H9 (cell line): ENCODE measurements at regions not wholly inside any gene's neighbourhood (a gene's known extent, or its start where the extent isn't known, plus 50 kb on each side); places are given as distances from the start of the nearest gene placed in this dataset.

ENCODE experiments used
- DNase-seq: peaks from one replicate; pipeline ENCODE4 v3.0.0-alpha.2; 2017
- H2AFZ ChIP-seq: one replicate; pipeline ENCODE4 v1.6.1; 2013; ENCODE audit warnings: mild to moderate bottlenecking, low read length, control low read depth, moderate library complexity
- H2AK5ac ChIP-seq: 2 replicates; pipeline ENCODE4 v1.6.1; 2013; ENCODE audit warnings: low read length, control low read depth, mixed read lengths; ENCODE audit not compliant: insufficient read length
- H2BK120ac ChIP-seq: one replicate; pipeline ENCODE4 v1.6.1; 2013; ENCODE audit warnings: low read depth, mild to moderate bottlenecking, low read length, control low read depth, inconsistent platforms; ENCODE audit not compliant: poor library complexity, severe bottlenecking
- H2BK12ac ChIP-seq: 2 replicates; pipeline ENCODE4 v1.6.1; 2013; ENCODE audit warnings: low read length, control low read depth, mixed read lengths, low read depth; ENCODE audit not compliant: insufficient read length
- H2BK15ac ChIP-seq: 2 replicates; pipeline ENCODE4 v1.6.1; 2013; ENCODE audit warnings: low read depth, low read length, control low read depth
- H2BK20ac ChIP-seq: one replicate; pipeline ENCODE4 v1.6.1; 2013; ENCODE audit warnings: low read depth, mild to moderate bottlenecking, low read length, control low read depth, inconsistent platforms; ENCODE audit not compliant: poor library complexity, severe bottlenecking
- H2BK5ac ChIP-seq: 2 replicates; pipeline ENCODE4 v1.6.1; 2013; ENCODE audit warnings: low read length, control low read depth, mixed read lengths; ENCODE audit not compliant: insufficient read length
- H3K14ac ChIP-seq: 2 replicates; pipeline ENCODE4 v1.6.1; 2013; ENCODE audit warnings: low read length, control low read depth; ENCODE audit not compliant: insufficient read depth
- H3K18ac ChIP-seq: 2 replicates; pipeline ENCODE4 v1.6.1; 2013; ENCODE audit warnings: low read depth, mild to moderate bottlenecking, mixed read lengths, low read length, control low read depth; ENCODE audit not compliant: insufficient read length
- H3K23ac ChIP-seq: 2 replicates; pipeline ENCODE4 v1.6.1; 2013; ENCODE audit warnings: low read length, control low read depth, mixed read lengths, low read depth; ENCODE audit not compliant: insufficient read length
- H3K23me2 ChIP-seq: 2 replicates; pipeline ENCODE4 v1.6.1; 2013; ENCODE audit warnings: low read depth, mild to moderate bottlenecking, mixed read lengths, low read length, control low read depth; ENCODE audit not compliant: insufficient read length, poor library complexity, severe bottlenecking
- H3K27ac ChIP-seq: 2 replicates; pipeline ENCODE4 v1.5.1; 2013; ENCODE audit warnings: low read length, control low read depth, mixed read lengths, low read depth; ENCODE audit not compliant: insufficient read length
- H3K27me3 ChIP-seq: 2 replicates; pipeline ENCODE4 v1.6.1; 2013; ENCODE audit warnings: low read length, control low read depth, inconsistent platforms; ENCODE audit not compliant: insufficient read depth
- H3K4ac ChIP-seq: 2 replicates; pipeline ENCODE4 v1.6.1; 2013; ENCODE audit warnings: low read depth, mild to moderate bottlenecking, control low read depth, inconsistent platforms, low read length, moderate library complexity
- H3K4me1 ChIP-seq: 2 replicates; pipeline ENCODE4 v1.6.1; 2013; ENCODE audit warnings: low read length, control low read depth, inconsistent platforms; ENCODE audit not compliant: insufficient read depth
- H3K4me2 ChIP-seq: 2 replicates; pipeline ENCODE4 v1.6.1; 2013; ENCODE audit warnings: low read length, control low read depth, mixed read lengths; ENCODE audit not compliant: insufficient read length, insufficient read depth
- H3K56ac ChIP-seq: 2 replicates; pipeline ENCODE4 v1.6.1; 2013; ENCODE audit warnings: low read depth, mild to moderate bottlenecking, mixed read lengths, low read length, control low read depth; ENCODE audit not compliant: insufficient read length
- H3K79me1 ChIP-seq: 2 replicates; pipeline ENCODE4 v1.6.1; 2013; ENCODE audit warnings: low read depth, mild to moderate bottlenecking, moderate library complexity, low read length, control low read depth, inconsistent platforms; ENCODE audit not compliant: insufficient read depth, poor library complexity, severe bottlenecking
- H3K79me2 ChIP-seq: 2 replicates; pipeline ENCODE4 v1.6.1; 2013; ENCODE audit warnings: low read length, control low read depth, inconsistent platforms; ENCODE audit not compliant: insufficient read depth
- H3K9ac ChIP-seq: 2 replicates; pipeline ENCODE4 v1.6.1; 2013; ENCODE audit warnings: low read length, control low read depth, mixed read lengths; ENCODE audit not compliant: insufficient read length; ENCODE audit errors: extremely low read depth
- H3K9me3 ChIP-seq: one replicate; pipeline ENCODE4 v1.6.1; 2013; ENCODE audit warnings: low read depth, low read length, inconsistent platforms; ENCODE audit not compliant: control insufficient read depth
- H3T11ph ChIP-seq: one replicate; pipeline ENCODE4 v1.6.1; 2013; ENCODE audit warnings: mild to moderate bottlenecking, low read length, control low read depth, inconsistent platforms
- H4K20me1 ChIP-seq: one replicate; pipeline ENCODE4 v1.6.1; 2013; ENCODE audit not compliant: control insufficient read depth, insufficient read length, insufficient read depth
- H4K5ac ChIP-seq: 2 replicates; pipeline ENCODE4 v1.6.1; 2013; ENCODE audit warnings: low read depth, mild to moderate bottlenecking, mixed read lengths, low read length, control low read depth; ENCODE audit not compliant: insufficient read length
- H4K8ac ChIP-seq: replicated peaks from 2 replicates; pipeline ENCODE4 v1.6.1; 2013; ENCODE audit warnings: low read length, control low read depth, mixed read lengths, low read depth; ENCODE audit not compliant: insufficient read length
- H4K91ac ChIP-seq: 2 replicates; pipeline ENCODE4 v1.6.1; 2013; ENCODE audit warnings: low read depth, mild to moderate bottlenecking, moderate library complexity, mixed read lengths, low read length, control low read depth; ENCODE audit not compliant: insufficient read length
- H3K27ac Mint-ChIP-seq, 3 experiments: 2 replicates in 2 of 3; 3 replicates in 1 of 3; pipeline ENCODE4 v1.8.0; 2020 to 2021; ENCODE audit warnings: mixed read lengths in 3 of 3, mild to moderate bottlenecking in 1 of 3, moderate library complexity in 1 of 3
- H3K27me3 Mint-ChIP-seq: 2 replicates; pipeline ENCODE4 v1.8.0; 2021; ENCODE audit warnings: low read depth, mild to moderate bottlenecking, moderate library complexity, mixed read lengths
- H3K36me3 Mint-ChIP-seq, 3 experiments: 2 replicates in 2 of 3; 3 replicates in 1 of 3; pipeline ENCODE4 v1.8.0; 2020 to 2021; ENCODE audit warnings: low read depth in 3 of 3, mixed read lengths in 3 of 3; ENCODE audit not compliant: insufficient read depth in 1 of 3
- H3K4me1 Mint-ChIP-seq, 2 experiments: 2 replicates each; pipeline ENCODE4 v1.8.0; 2020; ENCODE audit warnings: mixed read lengths in 2 of 2
- H3K4me3 Mint-ChIP-seq, 2 experiments: 2 replicates in 1 of 2; 3 replicates in 1 of 2; pipeline ENCODE4 v1.8.0; 2020 to 2021; ENCODE audit warnings: mild to moderate bottlenecking in 2 of 2, mixed read lengths in 2 of 2, moderate library complexity in 1 of 2
- H3K9me3 Mint-ChIP-seq, 2 experiments: 2 replicates in 1 of 2; 3 replicates in 1 of 2; pipeline ENCODE4 v1.8.0; 2020; ENCODE audit warnings: mild to moderate bottlenecking in 2 of 2, mixed read lengths in 2 of 2, moderate library complexity in 1 of 2
- CTCF ChIP-seq: fragments of 200-600 bp; sonication (generic); conservative IDR thresholded peaks from 3 replicates; pipeline ENCODE4 v1.8.0; 2021; ENCODE audit warnings: antibody characterized with exemption, mild to moderate bottlenecking

- Histone ChIP-seq H3K27ac (no peak overlapping the region), H3K23me2 (no peaks in the 10 kb centered on the region), H3K79me2 (no peaks in the 10 kb centered on the region), H3K14ac (no peak overlapping the region), H3K4me2 (no peak overlapping the region), H3K9me3 (no peaks in the 10 kb centered on the region), H4K20me1 (no peaks in the 10 kb centered on the region), H2AK5ac (no peak overlapping the region), H2BK15ac (no peak overlapping the region), H3T11ph (no peak overlapping the region), H3K4ac (no peak overlapping the region), H4K8ac (no peak overlapping the region), H2BK5ac (no peak overlapping the region), H3K27me3 (no peaks in the 10 kb centered on the region; the same call in 1 of the 2 replicates), H3K56ac (no peak overlapping the region), H3K23ac (no peak overlapping the region), H2BK20ac (no peak overlapping the region), H2AFZ (no peak overlapping the region), H3K18ac (no peak overlapping the region), H2BK120ac (no peak overlapping the region), H4K91ac (no peak overlapping the region), H4K5ac (no peak overlapping the region), H3K79me1 (no peaks in the 10 kb centered on the region), H3K9ac (no peak overlapping the region), H3K4me1 (peaks cover 4% of the 10 kb centered on the region; the same call in 1 of the 2 replicates), H2BK12ac (no peak overlapping the region)
- Mint-ChIP-seq H3K4me1 (peaks cover 23 to 27% of the 10 kb centered on the region in 2 experiments), H3K27ac (no peak overlapping the region), H3K27me3 (no peaks in the 10 kb centered on the region), H3K9me3 (peaks cover under 1 to 4% of the 10 kb centered on the region in 2 experiments), H3K4me3 (no peak overlapping the region), H3K36me3 (peaks cover 4 to 75% (median 41%) of the 10 kb centered on the region in 3 experiments)
- TF ChIP-seq CTCF, result no peak
- DNase-seq, result no peak
Measured at GRCh38 chrX:113933931-113934330, 650.0 kb upstream of the HTR2C start.
